Vagina (tissue), 2 donors: ENCODE measurements at regions not wholly inside any gene's neighbourhood (a gene's known extent, or its start where the extent isn't known, plus 50 kb on each side); places are given as distances from the start of the nearest gene placed in this dataset.

Experiments
- CTCF ChIP-seq, 3 experiments: fragments of 450-650 bp in 2 of 3; fragments of 200-600 bp in 1 of 3; sonication (generic) in 1 of 3; IDR thresholded peaks; one replicate each; pipeline ENCODE4 v1.5.1; 2017 to 2019; ENCODE audit warnings: antibody characterized with exemption in 3 of 3, mild to moderate bottlenecking in 2 of 3, moderate library complexity in 2 of 3
- POLR2A ChIP-seq, 2 donors: fragments of 450-650 bp; IDR thresholded peaks; one replicate each; pipeline ENCODE4 v1.6.1; 2017; ENCODE audit warnings: antibody characterized with exemption in 2 of 2, mild to moderate bottlenecking in 2 of 2, moderate library complexity in 2 of 2
- POLR2AphosphoS5 ChIP-seq, 2 donors: sonication (generic); formaldehyde crosslinking; IDR thresholded peaks; one replicate each; pipeline ENCODE4 v1.9.0; 2017; ENCODE audit warnings: antibody characterized with exemption in 2 of 2, mild to moderate bottlenecking in 2 of 2, low read depth in 1 of 2; ENCODE audit not compliant: insufficient read depth in 1 of 2

DNA sequence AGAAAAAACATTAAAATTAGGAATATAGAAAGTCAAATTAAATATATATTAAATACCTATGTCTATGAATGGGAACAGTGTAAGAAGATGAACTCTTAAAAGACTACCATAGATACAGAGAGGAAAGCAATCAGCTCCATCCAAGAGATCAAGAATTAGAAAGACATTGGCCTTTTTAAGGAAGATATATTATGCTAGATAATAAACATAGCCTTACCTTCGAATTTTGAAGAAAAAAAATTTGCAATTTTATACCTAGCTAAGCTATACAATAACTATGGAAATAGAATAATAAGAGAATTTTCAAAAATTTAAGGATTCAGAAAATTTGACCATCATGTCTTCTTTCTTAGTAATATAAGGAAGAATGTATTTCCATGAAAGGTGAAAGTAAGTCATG is 74.7 kb upstream of the MYT1L start:
- TF ChIP-seq CTCF (IDR thresholded peaks at IDR 0.05) (no peak), POLR2AphosphoS5 (IDR thresholded peaks at IDR 0.05; ENCODE audit: insufficient read depth in 1 of 2, low read depth in 1 of 2) (no peak), POLR2A (IDR thresholded peaks at IDR 0.05) (no peak)
